ENCODE measurements at regions not wholly inside any gene's neighbourhood (a gene's known extent, or its start where the extent isn't known, plus 50 kb on each side); places are given as distances from the start of the nearest gene placed in this dataset.
A peak's percentile ranks its signal among the peaks of the same experiment; 100 is the strongest.
"Not testable (repeated sequence)": the region's sequence is repeated elsewhere in the genome, so short reads cannot be mapped to it uniquely, and the experiment has no call there.

- DNase-seq: no peak
These were observed 153.0 kb downstream of the UTRN start for GRCh38 chr6:144438103-144438502.

- no peak for DNase-seq
These were observed 153.9 kb downstream of the UTRN start for GRCh38 chr6:144439016-144439415.

GRCh38 chr6:144441801-144442200, 156.7 kb downstream of the UTRN start:
- DNase-seq: not testable (repeated sequence)

DNA sequence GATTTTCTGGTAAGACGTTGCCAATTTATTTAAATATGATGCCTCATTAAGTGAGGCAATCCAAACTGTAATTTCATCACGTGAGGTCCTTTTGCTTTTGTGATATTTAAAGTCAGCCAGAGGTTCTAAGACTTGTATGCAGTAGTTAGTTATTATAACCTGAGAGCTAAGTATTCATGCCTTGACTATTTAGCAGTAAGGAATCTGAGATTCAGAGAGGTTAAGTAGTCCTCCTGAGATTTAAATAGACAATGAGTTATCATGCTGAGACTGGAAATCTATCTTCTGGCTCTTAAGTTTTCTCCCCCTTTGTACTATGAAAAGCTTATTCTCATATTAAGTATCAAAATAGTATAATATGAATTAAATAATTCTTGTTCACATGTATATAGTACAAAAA, 158.0 kb downstream of the UTRN start:
- no peak for DNase-seq

- no peak for DNase-seq
These were observed 162.3 kb downstream of the UTRN start for GRCh38 chr6:144447472-144447871.

- no peak for DNase-seq
These were observed 164.1 kb downstream of the UTRN start for GRCh38 chr6:144449218-144449617.

GRCh38 chr6:144449911-144450597, 164.9 kb downstream of the UTRN start:
- DNase-seq: no peak

DNA sequence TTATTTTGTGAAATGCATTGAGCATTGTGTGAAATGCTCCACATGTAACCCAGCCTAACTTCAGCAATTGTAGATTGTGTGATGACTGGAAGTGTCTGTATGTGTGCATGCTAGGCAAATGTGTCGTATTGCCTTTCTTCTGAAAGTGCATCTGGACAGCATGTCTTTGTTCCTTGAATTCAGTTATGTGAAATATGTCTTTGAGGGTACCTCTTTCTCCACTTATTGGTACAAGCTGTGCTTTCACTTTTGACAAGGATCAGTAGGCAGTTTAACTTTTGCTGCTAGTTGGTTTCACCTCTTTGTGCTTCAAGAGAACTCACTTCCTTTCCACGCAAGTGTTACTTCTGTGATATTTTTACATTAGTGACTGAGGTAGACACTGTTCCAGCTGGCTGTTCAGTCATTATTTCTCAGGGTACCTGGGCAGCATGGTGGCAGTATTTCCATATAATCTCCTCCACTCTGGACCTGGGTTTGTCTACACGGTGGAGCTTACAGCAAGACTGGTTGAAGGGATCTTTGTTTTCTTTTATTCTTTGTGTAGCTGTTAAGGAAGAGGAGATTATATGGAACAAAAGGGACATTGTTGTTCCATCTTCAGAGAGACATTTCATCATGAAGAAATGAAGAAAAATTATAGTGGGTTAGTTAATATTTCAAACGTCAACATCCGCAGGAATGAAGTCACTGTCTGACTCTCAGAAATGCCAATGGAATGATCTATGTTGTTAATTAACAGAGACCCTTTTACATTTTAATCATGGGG, 175.4 kb downstream of the UTRN start:
- peak; percentile 7 for DNase-seq

GRCh38 chr6:144462058-144462457, 176.9 kb downstream of the UTRN start:
- no peak for DNase-seq

- no peak for DNase-seq
These were observed 181.6 kb downstream of the UTRN start for GRCh38 chr6:144466716-144467115.

- DNase-seq: no peak
These were observed 182.1 kb downstream of the UTRN start for GRCh38 chr6:144467172-144467762.

DNA sequence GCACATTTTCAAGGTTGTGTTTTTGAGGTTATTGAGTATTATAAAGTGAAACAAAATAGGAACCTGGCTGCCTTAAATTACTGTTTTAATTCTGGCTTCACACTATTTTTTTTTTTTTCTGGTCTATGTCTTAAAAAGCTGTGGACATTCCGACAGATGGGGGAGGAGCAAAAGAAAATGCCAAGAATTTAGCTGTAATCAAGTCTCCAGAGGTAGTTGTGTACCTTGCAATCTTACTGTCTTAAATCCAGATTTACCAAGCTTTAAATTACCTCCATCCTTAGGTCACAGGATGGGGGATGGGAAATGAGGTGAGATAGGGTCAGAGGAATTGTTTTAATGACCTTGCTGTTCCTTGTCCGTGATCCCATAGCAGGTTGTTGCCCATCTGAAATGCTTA, 182.8 kb downstream of the UTRN start:
- no peak for DNase-seq

GRCh38 chr6:144468709-144469108, 183.6 kb downstream of the UTRN start:
- peak; percentile 19 for DNase-seq

- no peak for DNase-seq
These were observed 184.0 kb downstream of the UTRN start for GRCh38 chr6:144469144-144469575.

DNA sequence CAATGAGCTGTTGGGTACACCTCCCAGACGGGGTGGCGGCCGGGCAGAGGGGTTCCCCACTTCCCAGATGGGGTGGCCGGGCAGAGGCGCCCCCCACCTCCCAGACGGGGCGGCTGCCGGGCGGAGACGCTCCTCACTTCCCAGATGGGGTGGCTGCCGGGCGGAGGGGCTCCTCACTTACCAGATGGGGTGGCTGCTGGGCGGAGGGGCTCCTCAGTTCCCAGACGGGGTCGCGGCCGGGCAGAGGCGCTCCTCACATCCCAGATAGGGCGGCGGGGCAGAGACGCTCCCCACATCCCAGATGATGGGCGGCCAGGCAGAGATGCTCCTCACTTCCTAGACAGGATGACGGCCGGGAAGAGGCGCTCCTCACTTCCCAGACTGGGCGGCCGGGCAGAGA, 185.1 kb downstream of the UTRN start:
- not testable (repeated sequence) for DNase-seq

DNA sequence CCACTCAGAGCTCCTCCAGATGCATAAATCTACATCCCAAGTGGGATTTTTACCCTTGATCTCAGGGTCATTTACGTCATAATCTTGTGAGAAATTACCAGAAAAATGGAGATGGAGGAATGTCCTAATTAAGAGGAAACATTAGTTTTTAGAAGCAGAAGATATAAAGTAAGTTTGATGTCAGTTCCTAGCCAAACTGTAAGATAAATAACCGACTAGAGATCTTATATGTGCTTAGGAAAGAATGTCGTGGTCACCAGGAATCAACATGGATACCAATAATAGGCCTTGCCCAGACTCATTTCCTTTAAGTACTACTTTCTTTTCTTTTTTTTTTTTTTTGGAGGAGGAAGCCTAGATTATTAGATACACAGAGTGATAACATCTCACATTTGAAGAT, 186.9 kb downstream of the UTRN start:
- DNase-seq: no peak

DNA sequence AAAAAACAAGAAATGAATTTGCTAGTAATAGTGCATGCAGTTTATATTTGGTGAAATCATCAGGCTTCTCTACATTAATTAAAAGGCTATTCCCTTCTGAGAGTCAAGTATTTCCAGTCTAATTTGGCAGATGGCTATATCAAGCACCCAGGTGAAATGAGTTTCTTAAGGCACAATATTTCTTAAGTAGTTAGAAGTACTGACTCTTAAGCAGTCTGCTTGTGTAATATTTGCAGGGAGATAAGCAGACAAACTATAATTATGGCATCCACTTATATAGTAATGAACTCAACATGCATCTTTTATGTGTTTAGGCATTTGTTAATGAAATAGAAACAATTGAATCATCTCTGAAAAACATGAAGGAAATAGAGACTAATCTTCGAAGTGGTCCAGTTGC, 189.2 kb downstream of the UTRN start:
- no peak for DNase-seq

- no peak for DNase-seq
These were observed 189.8 kb downstream of the UTRN start for GRCh38 chr6:144474904-144475303.

DNA sequence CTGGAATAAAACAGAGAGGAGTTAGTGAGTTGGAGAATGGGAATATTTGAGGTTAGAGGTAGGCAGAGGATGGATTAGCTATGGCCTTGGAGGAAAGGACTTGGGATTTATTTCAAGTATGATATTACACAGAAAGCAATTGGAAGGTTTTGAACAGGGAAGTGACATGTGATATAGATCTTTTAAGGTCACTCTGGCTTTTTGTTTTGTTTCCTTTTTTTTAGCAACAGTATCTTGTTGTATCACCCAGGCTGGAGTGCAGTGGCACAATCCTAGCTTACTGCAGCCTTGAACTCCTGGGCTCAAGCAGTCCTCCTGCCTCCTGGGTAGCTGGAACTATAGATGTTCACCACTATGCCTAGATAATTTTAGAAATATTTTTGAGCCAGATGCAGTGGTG, 190.3 kb downstream of the UTRN start:
- DNase-seq: no peak

DNA sequence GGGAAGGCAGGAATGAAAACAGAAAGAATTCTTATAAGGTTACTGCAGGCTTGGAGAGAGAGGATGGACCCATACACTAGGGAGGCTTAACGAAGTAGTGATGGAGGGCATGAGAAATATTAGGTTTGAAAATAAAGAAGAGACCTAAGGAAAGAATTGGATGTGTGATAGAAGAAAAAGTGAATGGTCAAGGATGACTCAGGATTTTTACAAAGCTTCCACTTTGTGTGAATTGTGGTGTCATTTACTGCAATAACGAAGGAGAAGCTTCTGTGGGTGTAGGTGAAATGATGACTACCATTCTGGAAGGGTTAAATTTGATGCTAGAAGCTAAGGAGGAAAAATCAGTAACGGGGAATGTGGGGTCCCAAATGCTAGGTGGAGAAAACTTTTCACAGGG, 191.2 kb downstream of the UTRN start:
- no peak for DNase-seq

DNA sequence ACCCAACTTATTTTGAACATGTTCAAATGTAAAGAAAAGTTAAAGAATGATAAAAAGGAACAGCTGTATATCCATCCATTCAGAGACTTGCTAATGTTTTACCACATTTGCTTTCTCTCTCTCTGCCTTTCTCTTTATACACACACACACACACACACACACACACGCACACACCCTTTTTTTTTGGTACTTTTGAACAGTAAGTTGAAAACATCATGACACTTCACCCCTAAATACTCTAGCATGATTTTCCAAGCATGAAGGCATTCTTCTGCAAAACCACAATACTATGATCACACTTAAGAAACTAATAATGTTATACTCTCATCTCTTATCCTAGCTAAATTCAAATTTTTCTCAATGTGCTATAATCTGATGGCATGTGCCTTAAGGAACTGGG, 192.3 kb downstream of the UTRN start:
- no peak for DNase-seq

DNA sequence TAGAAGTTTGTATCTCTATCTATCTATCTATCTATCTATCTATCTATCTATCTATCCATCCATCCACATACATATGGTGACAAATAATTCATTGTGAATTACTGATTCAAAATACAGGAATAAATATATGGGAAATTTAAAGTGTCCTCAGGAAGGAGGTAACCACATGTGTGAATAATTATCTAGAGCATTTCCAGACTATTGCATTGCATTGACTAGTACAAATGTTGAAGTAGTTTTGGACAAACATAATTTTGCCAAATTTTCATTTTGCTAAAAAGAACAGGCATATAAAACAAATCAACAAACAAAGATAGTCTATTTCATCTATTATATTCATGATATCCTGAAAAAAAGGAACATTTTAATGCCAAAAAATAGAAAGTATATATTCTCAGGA, 192.7 kb downstream of the UTRN start:
- DNase-seq: no peak

DNA sequence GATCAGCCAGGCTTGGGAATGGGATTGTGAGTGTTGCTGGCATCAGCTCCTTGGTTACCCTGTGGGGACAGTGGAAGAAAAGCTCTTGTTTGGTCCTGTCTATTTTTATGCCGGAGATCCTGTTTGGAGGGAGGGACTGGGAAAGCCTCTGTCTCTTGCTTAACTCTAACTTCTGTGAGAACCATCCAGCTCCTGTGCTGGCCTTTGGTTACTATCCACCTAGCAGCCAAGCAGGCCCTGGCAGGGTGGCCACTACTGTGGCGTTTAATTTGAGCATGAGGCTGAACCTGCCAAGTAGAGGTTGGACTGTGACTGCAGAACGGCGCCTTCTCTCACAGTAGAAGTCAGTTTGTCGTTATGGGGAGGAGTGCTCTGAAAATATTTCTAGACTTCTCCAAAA, 193.3 kb downstream of the UTRN start:
- no peak for DNase-seq

DNA sequence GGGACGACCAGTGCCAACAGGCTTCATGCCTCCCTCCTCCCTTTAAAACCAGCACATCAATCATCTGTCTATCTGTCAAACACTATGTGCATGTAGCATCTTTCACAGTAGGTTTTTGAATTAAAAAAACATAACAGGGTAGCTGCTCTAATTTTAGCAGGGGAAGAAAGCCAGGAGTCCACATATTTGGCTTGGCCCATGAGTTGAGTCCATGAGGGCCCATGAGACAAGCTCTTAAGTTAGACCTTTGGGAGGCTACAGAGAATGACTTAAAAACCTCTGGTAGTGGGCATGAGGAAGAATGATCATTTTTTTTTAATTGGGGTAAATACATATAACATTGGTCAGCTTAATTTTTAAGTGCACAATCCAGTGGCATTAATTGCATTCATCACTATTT, 194.9 kb downstream of the UTRN start:
- no peak for DNase-seq
